ENCODE measurements at regions not wholly inside any gene's neighbourhood (a gene's known extent, or its start where the extent isn't known, plus 50 kb on each side); places are given as distances from the start of the nearest gene placed in this dataset.

GRCh38 chr7:21358648-21359047, 69.2 kb upstream of the SP4 start:
- Histone ChIP-seq H3K4me1 (no peaks in the 10 kb centered on the region), H3K4me3 (no peak overlapping the region), H3K27ac (no peak overlapping the region), H3K9ac (no peak overlapping the region), H3K27me3 (no peaks in the 10 kb centered on the region), H3K79me2 (ENCODE audit: low read depth) (no peaks in the 10 kb centered on the region), H3K4me2 (no peak overlapping the region), H3F3A (ENCODE audit: low read depth) (no peaks in the 10 kb centered on the region), H3K36me3 (no peaks in the 10 kb centered on the region), H2AFZ (replicated peaks) (no peak overlapping the region), H4K20me1 (ENCODE audit: low read depth) (no peaks in the 10 kb centered on the region), H3K9me3 (ENCODE audit: low read depth) (no peaks in the 10 kb centered on the region)
- H3K4me1 Mint-ChIP-seq: no peaks in the 10 kb centered on the region
- peaks cover 3% of the 10 kb centered on the region for H3K27me3 Mint-ChIP-seq (ENCODE audit: insufficient read depth, low read depth)
- no peaks in the 10 kb centered on the region for H3K9me3 Mint-ChIP-seq
- no peaks in the 10 kb centered on the region for H3K36me3 Mint-ChIP-seq
- TF ChIP-seq EZH2phosphoT487 (IDR thresholded peaks at IDR 0.05): no peak
- no peak for TF ChIP-seq EZH2 (IDR thresholded peaks at IDR 0.05)
- no peak for TF ChIP-seq CTCF (IDR thresholded peaks at IDR 0.05)
- DNase-seq (ENCODE audit: low spot score): no peak
- no peak overlapping the region for H3K27ac Mint-ChIP-seq
- no peak overlapping the region for H3K4me3 Mint-ChIP-seq

GRCh38 chr7:21359163-21359562, 68.7 kb upstream of the SP4 start:
- Mint-ChIP-seq H3K36me3 (no peaks in the 10 kb centered on the region), H3K9me3 (no peaks in the 10 kb centered on the region), H3K4me1 (no peaks in the 10 kb centered on the region), H3K27me3 (ENCODE audit: insufficient read depth, low read depth) (peaks cover 3% of the 10 kb centered on the region), H3K4me3 (no peak overlapping the region), H3K27ac (no peak overlapping the region)
- H3K9me3 ChIP-seq (ENCODE audit: low read depth): no peaks in the 10 kb centered on the region
- no peak overlapping the region for H3K4me3 ChIP-seq
- no peak overlapping the region for H3K9ac ChIP-seq
- no peak for DNase-seq (ENCODE audit: low spot score)
- H3K79me2 ChIP-seq (ENCODE audit: low read depth): no peaks in the 10 kb centered on the region
- no peaks in the 10 kb centered on the region for H3K36me3 ChIP-seq
- TF ChIP-seq EZH2phosphoT487 (IDR thresholded peaks at IDR 0.05): no peak
- no peak for TF ChIP-seq CTCF (IDR thresholded peaks at IDR 0.05)
- TF ChIP-seq EZH2 (IDR thresholded peaks at IDR 0.05): no peak
- no peaks in the 10 kb centered on the region for H3F3A ChIP-seq (ENCODE audit: low read depth)
- H3K4me2 ChIP-seq: no peak overlapping the region
- H3K27ac ChIP-seq: no peak overlapping the region
- H3K27me3 ChIP-seq: no peaks in the 10 kb centered on the region
- H2AFZ ChIP-seq (replicated peaks): no peak overlapping the region
- no peaks in the 10 kb centered on the region for H3K4me1 ChIP-seq
- no peaks in the 10 kb centered on the region for H4K20me1 ChIP-seq (ENCODE audit: low read depth)

GRCh38 chr7:21361413-21362125, 66.3 kb upstream of the SP4 start:
- H3K27ac Mint-ChIP-seq: no peak overlapping the region

More at GRCh38 chr7:21361413-21362125, 66.3 kb upstream of the SP4 start:
- DNase-seq (ENCODE audit: low spot score): no peak
- H2AFZ ChIP-seq (replicated peaks): no peak overlapping the region
- H3K27ac ChIP-seq: no peak overlapping the region
- Mint-ChIP-seq H3K36me3 (no peaks in the 10 kb centered on the region), H3K9me3 (no peaks in the 10 kb centered on the region), H3K27me3 (ENCODE audit: insufficient read depth, low read depth) (peaks cover 3% of the 10 kb centered on the region), H3K4me1 (no peaks in the 10 kb centered on the region), H3K4me3 (no peak overlapping the region)
- no peak overlapping the region for H3K4me3 ChIP-seq
- H3K27me3 ChIP-seq: no peaks in the 10 kb centered on the region
- H4K20me1 ChIP-seq (ENCODE audit: low read depth): no peaks in the 10 kb centered on the region
- no peak overlapping the region for H3K9ac ChIP-seq
- no peaks in the 10 kb centered on the region for H3F3A ChIP-seq (ENCODE audit: low read depth)
- no peaks in the 10 kb centered on the region for H3K79me2 ChIP-seq (ENCODE audit: low read depth)
- H3K36me3 ChIP-seq: no peaks in the 10 kb centered on the region
- H3K9me3 ChIP-seq (ENCODE audit: low read depth): no peaks in the 10 kb centered on the region
- H3K4me1 ChIP-seq: no peaks in the 10 kb centered on the region
- TF ChIP-seq CTCF (IDR thresholded peaks at IDR 0.05): no peak
- TF ChIP-seq EZH2 (IDR thresholded peaks at IDR 0.05): no peak
- no peak for TF ChIP-seq EZH2phosphoT487 (IDR thresholded peaks at IDR 0.05)
- H3K4me2 ChIP-seq: no peak overlapping the region

Data from neural progenitor cell (in vitro differentiated cells).